HepG2 (cell line): ENCODE measurements at regions not wholly inside any gene's neighbourhood (a gene's known extent, or its start where the extent isn't known, plus 50 kb on each side); places are given as distances from the start of the nearest gene placed in this dataset.

ENCODE experiments used
- ARID3A ChIP-seq: IDR thresholded peaks from 2 replicates; pipeline ENCODE4 v1.6.1; 2012; ENCODE audit warnings: low read depth, low read length, improper control_type of control experiment
- FOXJ3 ChIP-seq: sonication (generic); formaldehyde crosslinking; IDR thresholded peaks from 2 replicates; pipeline ENCODE4 v1.4.0; 2020; ENCODE audit warnings: missing genetic modification reagents, mild to moderate bottlenecking, borderline replicate concordance
- HNF1B ChIP-seq: sonication (generic); formaldehyde crosslinking; IDR thresholded peaks from 2 replicates; pipeline ENCODE4 v1.5.1; 2020; ENCODE audit warnings: mild to moderate bottlenecking, moderate library complexity, missing genetic modification reagents
- HNRNPK ChIP-seq: fragments of 200-400 bp; formaldehyde crosslinking; IDR thresholded peaks from 2 replicates; pipeline ENCODE4 v1.6.1; 2018; ENCODE audit warnings: low read length, low read depth, moderate library complexity, mild to moderate bottlenecking; ENCODE audit not compliant: poor library complexity, severe bottlenecking
- HOMEZ ChIP-seq: IDR thresholded peaks from 2 replicates; pipeline ENCODE4 v1.6.1; 2016; ENCODE audit warnings: low read depth
- KAT8 ChIP-seq: IDR thresholded peaks from 2 replicates; pipeline ENCODE4 v1.6.1; 2016; ENCODE audit warnings: missing genetic modification reagents, missing compliant biosample characterization
- MED1 ChIP-seq: sonication (generic); formaldehyde crosslinking; IDR thresholded peaks from 2 replicates; pipeline ENCODE4 v1.4.0; 2020; ENCODE audit warnings: missing genetic modification reagents
- MTA1 ChIP-seq: sonication (generic); formaldehyde crosslinking; IDR thresholded peaks from 2 replicates; pipeline ENCODE4 v1.4.0; 2020; ENCODE audit warnings: missing genetic modification reagents, mild to moderate bottlenecking, borderline replicate concordance
- NFKBIZ ChIP-seq: IDR thresholded peaks from 2 replicates; pipeline ENCODE4 v1.6.1; 2018; ENCODE audit warnings: missing genetic modification reagents, missing compliant biosample characterization
- ONECUT2 ChIP-seq: sonication (generic); formaldehyde crosslinking; IDR thresholded peaks from 2 replicates; pipeline ENCODE4 v1.4.0; 2020; ENCODE audit warnings: missing genetic modification reagents
- ZNF12 ChIP-seq: sonication (generic); formaldehyde crosslinking; IDR thresholded peaks from 2 replicates; pipeline ENCODE4 v1.5.0; 2020; ENCODE audit warnings: missing genetic modification reagents
- ZNF234 ChIP-seq: sonication (generic); formaldehyde crosslinking; conservative IDR thresholded peaks from 2 replicates; pipeline ENCODE4 v1.5.1; 2020; ENCODE audit warnings: mild to moderate bottlenecking, missing genetic modification reagents
- ZNF512B ChIP-seq: sonication (generic); formaldehyde crosslinking; IDR thresholded peaks from 2 replicates; pipeline ENCODE4 v1.5.1; 2020; ENCODE audit warnings: missing genetic modification reagents, mild to moderate bottlenecking, borderline replicate concordance
- ZNF567 ChIP-seq: sonication (generic); formaldehyde crosslinking; IDR thresholded peaks from 2 replicates; pipeline ENCODE4 v1.8.1; 2023; ENCODE audit warnings: mild to moderate bottlenecking, missing genetic modification reagents, borderline replicate concordance
- TF ChIP-seq, protein P1 (sequence below): IDR thresholded peaks from 2 replicates; pipeline ENCODE4 v1.6.1; 2016; ENCODE audit warnings: low read depth, missing genetic modification reagents, missing compliant biosample characterization

DNA sequence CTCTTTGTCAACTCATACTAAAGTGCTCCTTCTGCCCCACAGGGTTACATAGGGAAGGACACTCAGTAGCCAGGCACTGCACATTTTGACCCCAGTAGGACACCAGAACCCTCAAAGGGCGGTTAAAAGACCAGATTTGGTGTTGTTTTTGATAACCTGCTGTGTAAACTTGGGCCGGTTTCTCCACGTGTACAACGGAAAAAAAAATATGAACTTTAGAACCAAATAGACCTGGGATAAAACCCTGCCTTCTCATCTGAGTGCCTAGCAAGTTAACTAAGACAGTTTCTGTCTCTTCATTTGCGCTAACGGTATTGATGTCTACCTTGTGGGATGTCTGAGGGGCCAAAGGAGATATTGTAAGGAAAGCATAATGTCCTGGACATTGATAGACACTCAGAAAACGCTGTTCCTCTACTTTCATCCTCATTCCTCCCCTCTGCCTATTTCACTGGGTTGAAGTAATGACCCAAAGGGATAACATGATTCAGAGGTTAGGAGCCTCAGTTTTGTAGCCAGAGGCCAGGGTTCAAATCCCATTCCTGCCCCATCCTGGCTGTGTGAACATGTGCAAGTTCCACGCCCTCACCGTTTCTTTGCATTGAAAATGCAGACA is 155.9 kb upstream of the LPP start (continued):
- TF ChIP-seq, protein P1, sequence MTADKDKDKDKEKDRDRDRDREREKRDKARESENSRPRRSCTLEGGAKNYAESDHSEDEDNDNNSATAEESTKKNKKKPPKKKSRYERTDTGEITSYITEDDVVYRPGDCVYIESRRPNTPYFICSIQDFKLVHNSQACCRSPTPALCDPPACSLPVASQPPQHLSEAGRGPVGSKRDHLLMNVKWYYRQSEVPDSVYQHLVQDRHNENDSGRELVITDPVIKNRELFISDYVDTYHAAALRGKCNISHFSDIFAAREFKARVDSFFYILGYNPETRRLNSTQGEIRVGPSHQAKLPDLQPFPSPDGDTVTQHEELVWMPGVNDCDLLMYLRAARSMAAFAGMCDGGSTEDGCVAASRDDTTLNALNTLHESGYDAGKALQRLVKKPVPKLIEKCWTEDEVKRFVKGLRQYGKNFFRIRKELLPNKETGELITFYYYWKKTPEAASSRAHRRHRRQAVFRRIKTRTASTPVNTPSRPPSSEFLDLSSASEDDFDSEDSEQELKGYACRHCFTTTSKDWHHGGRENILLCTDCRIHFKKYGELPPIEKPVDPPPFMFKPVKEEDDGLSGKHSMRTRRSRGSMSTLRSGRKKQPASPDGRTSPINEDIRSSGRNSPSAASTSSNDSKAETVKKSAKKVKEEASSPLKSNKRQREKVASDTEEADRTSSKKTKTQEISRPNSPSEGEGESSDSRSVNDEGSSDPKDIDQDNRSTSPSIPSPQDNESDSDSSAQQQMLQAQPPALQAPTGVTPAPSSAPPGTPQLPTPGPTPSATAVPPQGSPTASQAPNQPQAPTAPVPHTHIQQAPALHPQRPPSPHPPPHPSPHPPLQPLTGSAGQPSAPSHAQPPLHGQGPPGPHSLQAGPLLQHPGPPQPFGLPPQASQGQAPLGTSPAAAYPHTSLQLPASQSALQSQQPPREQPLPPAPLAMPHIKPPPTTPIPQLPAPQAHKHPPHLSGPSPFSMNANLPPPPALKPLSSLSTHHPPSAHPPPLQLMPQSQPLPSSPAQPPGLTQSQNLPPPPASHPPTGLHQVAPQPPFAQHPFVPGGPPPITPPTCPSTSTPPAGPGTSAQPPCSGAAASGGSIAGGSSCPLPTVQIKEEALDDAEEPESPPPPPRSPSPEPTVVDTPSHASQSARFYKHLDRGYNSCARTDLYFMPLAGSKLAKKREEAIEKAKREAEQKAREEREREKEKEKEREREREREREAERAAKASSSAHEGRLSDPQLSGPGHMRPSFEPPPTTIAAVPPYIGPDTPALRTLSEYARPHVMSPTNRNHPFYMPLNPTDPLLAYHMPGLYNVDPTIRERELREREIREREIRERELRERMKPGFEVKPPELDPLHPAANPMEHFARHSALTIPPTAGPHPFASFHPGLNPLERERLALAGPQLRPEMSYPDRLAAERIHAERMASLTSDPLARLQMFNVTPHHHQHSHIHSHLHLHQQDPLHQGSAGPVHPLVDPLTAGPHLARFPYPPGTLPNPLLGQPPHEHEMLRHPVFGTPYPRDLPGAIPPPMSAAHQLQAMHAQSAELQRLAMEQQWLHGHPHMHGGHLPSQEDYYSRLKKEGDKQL = peak; percentile 77
- TF ChIP-seq ZNF234 (CRISPR knock-in tag) = no peak
- peak; percentile 97 for TF ChIP-seq MED1 (CRISPR knock-in tag)
- TF ChIP-seq HOMEZ (CRISPR knock-in tag) = peak; percentile 79; the same call in 1 of the 2 replicates
- TF ChIP-seq HNF1B (CRISPR knock-in tag) = peak; percentile 95
- no peak for TF ChIP-seq HNRNPK
- TF ChIP-seq ARID3A = peak; percentile 82
- no peak for TF ChIP-seq ZNF567 (CRISPR knock-in tag)
- peak; percentile 40; the same call in 1 of the 2 replicates for TF ChIP-seq ONECUT2 (CRISPR knock-in tag)
- TF ChIP-seq NFKBIZ (CRISPR knock-in tag) = peak; percentile 47; the same call in 1 of the 2 replicates
- no peak; the same call in 1 of the 2 replicates for TF ChIP-seq MTA1 (CRISPR knock-in tag)
- TF ChIP-seq ZNF12 = no peak
- TF ChIP-seq ZNF512B (CRISPR knock-in tag) = no peak
- peak; percentile 97 for TF ChIP-seq FOXJ3 (CRISPR knock-in tag)
- TF ChIP-seq KAT8 (CRISPR knock-in tag) = 0 out of 2 replicates have a peak, but pooled peaks have one; percentile 15
